ENCODE measurements at regions not wholly inside any gene's neighbourhood (a gene's known extent, or its start where the extent isn't known, plus 50 kb on each side); places are given as distances from the start of the nearest gene placed in this dataset.

DNA sequence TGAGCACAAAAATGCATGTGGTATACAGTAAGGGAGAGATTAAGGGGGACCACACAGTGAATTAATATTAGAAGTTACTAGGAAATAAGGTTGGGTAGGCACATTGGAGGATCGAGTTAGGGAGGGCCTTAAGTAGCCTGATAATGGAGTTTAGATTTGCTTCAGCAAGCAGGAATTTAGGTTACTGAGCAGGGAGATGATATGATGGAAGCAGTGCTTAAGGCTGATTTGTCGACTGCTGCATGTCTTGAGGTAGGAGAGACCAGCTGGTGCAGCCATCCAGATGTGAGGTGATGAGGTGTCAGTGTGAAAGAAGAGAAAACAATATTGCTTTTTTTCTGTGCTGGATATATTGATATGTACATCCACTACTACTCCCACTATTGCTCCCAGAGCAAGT is 55.2 kb upstream of the ACTBL2 start:
- intact Hi-C loops (cut with DNase I), result no loop called here
- no peaks in the 10 kb centered on the region for H3K36me3 ChIP-seq
- no peaks in the 10 kb centered on the region for H3K4me1 ChIP-seq (ENCODE audit: insufficient read depth)
- DNase-seq, result no peak
- TF ChIP-seq CTCF (IDR thresholded peaks at IDR 0.05), result no peak
- no peak for TF ChIP-seq EP300 (IDR thresholded peaks at IDR 0.05)
- no peak for TF ChIP-seq POLR2A (IDR thresholded peaks at IDR 0.05)
- H3K27ac ChIP-seq, result no peak overlapping the region
- 77 to 84% (median 82%) methylated on average over 2 of the region's 2 CpGs for WGBS, 3 donors
- H3K27me3 ChIP-seq, result no peaks in the 10 kb centered on the region
- H3K4me3 ChIP-seq, result no peak overlapping the region
- no peaks in the 10 kb centered on the region for H3K9me3 ChIP-seq

DNA sequence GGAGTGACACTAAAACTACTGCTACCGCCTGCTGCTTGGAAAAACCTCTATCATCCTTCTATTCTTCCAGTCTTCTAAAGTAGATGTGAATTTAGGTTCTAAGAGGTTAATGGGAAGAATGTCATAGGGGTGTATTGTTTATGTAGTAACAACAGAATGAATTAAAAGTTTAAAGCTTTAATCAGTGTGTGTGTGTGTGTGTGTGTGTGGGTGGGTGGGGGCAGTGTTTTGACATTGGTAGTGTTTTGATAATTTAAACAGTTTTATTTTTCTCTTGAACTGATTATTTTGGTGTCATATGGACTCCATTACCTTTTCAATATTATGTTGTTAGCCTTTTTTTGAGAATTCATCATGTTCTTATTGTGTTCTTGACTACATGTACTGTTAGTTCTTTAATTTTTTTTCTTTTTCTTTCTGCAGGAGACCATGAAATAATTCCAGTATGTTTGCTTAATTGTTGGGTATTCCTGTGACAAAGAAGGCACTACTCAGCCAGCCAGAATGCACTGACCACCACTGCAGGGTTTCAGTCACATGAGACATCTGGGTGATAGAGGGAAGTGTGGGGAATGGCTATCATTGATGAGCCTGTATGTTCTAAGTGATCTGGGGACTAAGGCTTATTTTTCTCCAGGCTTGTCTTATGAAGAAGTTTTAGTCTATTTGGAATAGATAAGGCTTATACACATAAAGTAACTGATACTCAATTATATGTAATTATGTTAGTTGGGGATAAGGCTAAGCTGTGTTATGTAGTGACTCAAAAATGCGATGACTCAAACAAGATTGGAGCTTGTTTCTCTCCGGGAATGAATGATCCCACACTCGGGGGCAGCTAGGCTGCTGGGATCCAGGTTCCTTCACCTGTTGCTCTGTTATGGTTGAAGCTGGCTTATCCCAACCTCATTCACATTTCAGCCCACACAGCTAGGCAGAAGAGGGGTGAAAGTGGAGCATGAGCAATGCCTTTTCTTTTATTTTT is 50.2 kb upstream of the ACTBL2 start:
- 42 to 55% (median 46%) methylated on average over 4 of the region's 4 CpGs for WGBS, 3 donors
- TF ChIP-seq CTCF (IDR thresholded peaks at IDR 0.05), result no peak
- no peak for TF ChIP-seq POLR2A (IDR thresholded peaks at IDR 0.05)
- TF ChIP-seq EP300 (IDR thresholded peaks at IDR 0.05), result no peak
- Histone ChIP-seq H3K4me1 (ENCODE audit: insufficient read depth) (no peaks in the 10 kb centered on the region), H3K27me3 (no peaks in the 10 kb centered on the region), H3K9me3 (no peaks in the 10 kb centered on the region), H3K36me3 (no peaks in the 10 kb centered on the region), H3K4me3 (no peak overlapping the region), H3K27ac (no peak overlapping the region)
- DNase-seq, result no peak
- intact Hi-C loops (cut with DNase I), result no loop called here

Data from ovary (tissue), 7 donors.